ENCODE measurements at regions not wholly inside any gene's neighbourhood (a gene's known extent, or its start where the extent isn't known, plus 50 kb on each side); places are given as distances from the start of the nearest gene placed in this dataset.
"Not testable (repeated sequence)": the region's sequence is repeated elsewhere in the genome, so short reads cannot be mapped to it uniquely, and the experiment has no call there.

DNA sequence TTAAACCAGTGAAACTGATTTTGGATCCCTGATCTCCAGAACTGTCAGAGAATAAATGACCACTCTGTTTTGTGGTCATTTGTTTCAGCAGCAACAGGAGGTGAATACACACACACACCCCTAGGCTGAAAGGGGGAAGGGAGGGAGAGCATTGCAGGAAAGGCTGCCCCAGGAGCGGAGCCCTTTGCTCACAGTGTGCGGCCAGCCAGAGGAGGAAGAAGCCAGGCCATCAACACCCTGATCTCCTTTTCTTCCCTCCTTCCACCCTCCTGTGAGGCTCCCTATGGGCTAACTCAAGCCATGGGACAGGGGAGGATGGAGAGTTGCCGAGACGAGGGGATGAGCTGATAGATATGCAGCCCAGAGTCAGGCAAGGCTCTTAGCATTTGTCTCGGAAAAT, 211.9 kb downstream of the TBX5 start:
- DNase-seq (ENCODE audit: extremely low read depth, low read depth) = no peak

- DNase-seq (ENCODE audit: extremely low read depth, low read depth) = no peak
Measured at GRCh38 chr12:114193474-114193873, 212.5 kb downstream of the TBX5 start.

GRCh38 chr12:114192549-114192948, 213.4 kb downstream of the TBX5 start:
- DNase-seq (ENCODE audit: extremely low read depth, low read depth) = no peak

- DNase-seq (ENCODE audit: extremely low read depth, low read depth) = no peak
Measured at GRCh38 chr12:114192013-114192412, 213.9 kb downstream of the TBX5 start.

- no peak for DNase-seq (ENCODE audit: extremely low read depth, low read depth)
Measured at GRCh38 chr12:114191581-114191980, 214.4 kb downstream of the TBX5 start.

DNA sequence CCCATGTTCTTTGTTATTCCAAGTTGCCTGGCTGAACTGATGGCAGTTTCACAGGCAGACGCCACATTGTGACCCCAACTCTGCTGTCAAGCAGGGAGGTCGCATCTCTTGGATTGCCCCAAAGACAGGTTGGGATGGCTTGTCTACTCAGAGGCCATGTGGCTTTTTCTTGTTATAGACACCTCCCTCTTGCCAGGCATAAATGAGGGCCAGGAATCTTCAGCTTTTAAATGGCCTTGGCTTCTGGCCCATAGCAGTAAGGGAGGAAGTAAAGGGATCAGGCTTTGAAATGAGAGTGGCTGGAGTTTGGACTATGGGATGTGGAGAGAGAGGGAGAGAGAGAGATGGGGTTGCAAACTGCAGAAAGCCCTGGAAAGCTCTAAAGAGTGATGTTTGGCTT, 215.0 kb downstream of the TBX5 start:
- DNase-seq (ENCODE audit: extremely low read depth, low read depth) = no peak

DNA sequence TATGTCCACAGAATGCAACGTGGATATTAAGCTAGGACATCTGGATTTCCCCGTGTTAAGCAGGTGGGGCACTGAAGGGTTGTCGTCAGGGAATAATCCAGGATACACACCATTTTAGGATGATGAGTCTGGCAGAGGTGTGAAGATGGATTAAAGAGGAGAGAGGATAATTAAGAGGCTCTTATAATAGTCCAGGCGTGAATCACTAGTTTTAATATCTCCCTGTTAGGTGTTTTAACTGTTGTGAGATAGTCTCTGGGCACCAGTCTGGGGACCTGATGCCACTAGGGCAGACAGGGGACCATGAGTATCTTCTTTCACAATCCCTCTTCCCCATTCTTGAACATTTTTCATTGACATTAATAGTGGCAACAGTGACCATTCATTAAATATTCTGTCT, 216.7 kb downstream of the TBX5 start:
- no peak for DNase-seq (ENCODE audit: extremely low read depth, low read depth)

- no peak for DNase-seq (ENCODE audit: extremely low read depth, low read depth)
Measured at GRCh38 chr12:114186241-114187002, 219.5 kb downstream of the TBX5 start.

DNA sequence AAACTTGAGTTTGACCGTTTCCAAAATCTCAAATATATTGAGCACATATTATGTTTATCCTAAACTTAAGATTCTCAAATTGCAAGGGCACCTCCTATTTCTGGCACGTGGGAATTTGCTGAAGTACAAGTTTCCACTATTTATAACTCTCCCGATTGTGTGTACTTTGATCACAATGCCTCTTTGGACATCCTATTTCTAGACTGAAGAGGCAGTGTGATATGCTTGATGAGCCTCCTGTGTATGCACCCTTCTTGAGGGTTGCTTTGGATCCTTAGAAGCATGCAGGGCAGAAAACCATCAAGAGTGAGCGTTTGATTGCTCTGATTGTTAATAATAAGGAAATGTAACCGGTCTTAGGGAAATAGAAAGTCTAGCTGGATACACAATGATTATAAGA, 218.9 kb upstream of the RBM19 start:
- no peak for DNase-seq (ENCODE audit: extremely low read depth, low read depth)

GRCh38 chr12:114174326-114174725, 208.2 kb upstream of the RBM19 start:
- no peak for DNase-seq (ENCODE audit: extremely low read depth, low read depth)

DNA sequence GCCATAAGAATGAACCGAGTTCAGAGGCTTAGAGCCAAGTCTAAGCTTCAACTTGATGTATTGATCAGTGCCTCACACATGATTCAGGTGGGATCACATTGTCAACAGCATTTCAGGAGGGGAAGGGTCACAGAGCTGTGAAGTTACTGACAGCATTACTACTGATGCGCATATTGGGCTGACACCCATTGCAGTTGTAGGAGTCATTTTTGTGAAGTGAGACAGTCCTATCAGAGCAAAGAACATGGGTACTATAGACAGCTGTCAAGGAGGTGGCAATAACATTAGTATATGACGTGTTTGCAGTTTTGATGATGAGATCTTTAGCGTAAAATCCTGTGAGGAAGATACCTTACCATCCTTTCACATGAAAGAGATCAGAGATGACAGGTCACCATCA, 206.0 kb upstream of the RBM19 start:
- no peak for DNase-seq (ENCODE audit: extremely low read depth, low read depth)

- DNase-seq (ENCODE audit: extremely low read depth, low read depth) = no peak
Measured at GRCh38 chr12:114168061-114168460, 201.9 kb upstream of the RBM19 start.

GRCh38 chr12:114167431-114167830, 201.3 kb upstream of the RBM19 start:
- no peak for DNase-seq (ENCODE audit: extremely low read depth, low read depth)

DNA sequence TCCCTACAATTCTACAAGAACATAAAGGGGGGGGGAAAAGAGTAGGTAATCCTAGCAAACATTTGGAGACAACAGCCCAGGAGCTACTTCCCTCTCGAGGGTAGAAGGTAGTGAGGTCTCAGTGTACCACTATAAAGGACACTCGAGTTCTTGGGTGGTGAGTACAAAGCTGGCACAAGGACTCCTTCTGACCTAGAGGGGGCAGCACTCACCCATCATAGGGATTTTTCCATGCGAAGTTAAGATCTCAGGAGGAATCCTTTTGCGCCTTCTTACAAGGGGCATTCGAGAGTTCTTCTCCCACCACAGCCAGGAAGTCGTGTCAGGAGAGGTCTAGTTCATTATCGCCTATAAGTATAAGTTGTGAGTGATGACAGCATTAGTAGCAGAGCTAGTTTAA, 200.2 kb upstream of the RBM19 start:
- DNase-seq (ENCODE audit: extremely low read depth, low read depth) = peak; percentile 6

DNA sequence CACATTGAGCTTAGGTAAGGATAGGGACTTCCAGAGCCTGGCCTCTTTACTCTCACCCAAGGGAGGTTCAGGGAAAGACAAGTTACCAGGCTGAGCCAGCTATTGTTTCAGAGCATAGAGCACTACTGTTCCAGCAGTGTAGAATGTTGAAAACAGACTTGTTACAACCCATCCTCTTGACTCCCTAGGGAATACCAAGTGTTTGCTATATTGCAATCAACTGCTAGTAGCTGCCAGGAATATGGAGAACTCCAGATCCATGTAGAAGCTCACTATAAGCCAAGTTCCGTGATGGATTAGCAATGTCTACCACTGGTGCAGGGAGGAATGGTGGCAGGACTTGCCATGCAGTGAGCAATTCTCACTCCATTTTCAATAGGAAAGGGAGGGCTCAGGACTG, 199.8 kb upstream of the RBM19 start:
- DNase-seq (ENCODE audit: extremely low read depth, low read depth) = no peak

DNA sequence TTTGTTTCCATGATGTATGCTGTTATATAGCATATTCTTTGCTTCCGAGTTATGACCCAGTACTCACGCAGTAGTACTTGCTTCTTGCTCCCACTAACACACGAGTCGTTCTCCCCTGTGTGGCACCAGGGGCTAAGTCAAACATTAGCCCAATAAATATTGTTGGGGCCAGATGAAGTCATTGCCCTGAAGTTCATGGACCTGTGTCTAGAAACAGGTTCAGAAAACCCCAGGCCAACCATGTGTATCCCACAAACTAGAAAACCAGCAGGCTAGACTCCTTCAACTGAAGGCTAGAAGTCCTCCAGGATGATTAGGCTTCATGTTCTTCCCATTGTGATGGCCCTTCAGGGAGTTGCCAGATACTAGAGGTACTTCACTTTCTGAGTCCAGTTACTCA, 198.2 kb upstream of the RBM19 start:
- DNase-seq (ENCODE audit: extremely low read depth, low read depth) = no peak

GRCh38 chr12:114163771-114164170, 197.6 kb upstream of the RBM19 start:
- no peak for DNase-seq (ENCODE audit: extremely low read depth, low read depth)

DNA sequence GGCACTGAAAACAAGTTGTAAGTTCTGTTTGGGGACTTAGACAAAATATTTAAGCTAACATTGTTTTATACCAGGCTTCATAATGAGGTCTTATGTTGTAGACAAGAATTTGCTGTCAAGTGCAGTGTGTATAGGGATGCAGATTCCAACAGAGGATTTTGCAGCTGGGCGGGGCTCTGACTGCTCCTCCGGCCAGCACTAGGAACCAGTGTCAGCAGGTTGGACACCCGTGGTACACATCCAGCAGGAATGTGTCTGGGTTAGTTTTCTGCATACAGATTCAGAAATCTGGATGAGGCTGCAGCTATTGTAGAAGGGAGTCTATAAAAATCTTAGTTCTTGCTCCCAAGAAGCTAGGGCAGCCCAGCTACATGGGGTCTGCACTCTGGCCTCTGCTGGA, 194.3 kb upstream of the RBM19 start:
- no peak for DNase-seq (ENCODE audit: extremely low read depth, low read depth)

DNA sequence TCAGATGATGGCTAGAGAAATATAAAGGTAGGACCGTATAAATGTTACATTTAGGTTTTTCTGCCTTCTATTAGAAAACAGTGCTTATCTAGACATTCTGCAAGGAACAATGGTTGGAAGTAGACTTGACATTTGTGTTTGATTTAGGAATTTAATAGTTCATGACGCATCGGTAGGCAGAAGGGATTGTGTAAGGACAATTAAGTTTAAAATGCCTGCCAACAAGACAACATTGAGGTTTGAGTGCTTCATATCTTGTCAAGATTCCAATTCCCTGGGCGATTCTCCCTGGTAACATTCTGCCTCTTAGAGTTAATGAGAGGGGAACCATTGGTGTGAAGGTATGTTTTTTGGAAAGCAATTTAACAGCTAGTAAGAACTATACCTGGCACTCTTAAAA, 186.8 kb upstream of the RBM19 start:
- no peak for DNase-seq (ENCODE audit: extremely low read depth, low read depth)

DNA sequence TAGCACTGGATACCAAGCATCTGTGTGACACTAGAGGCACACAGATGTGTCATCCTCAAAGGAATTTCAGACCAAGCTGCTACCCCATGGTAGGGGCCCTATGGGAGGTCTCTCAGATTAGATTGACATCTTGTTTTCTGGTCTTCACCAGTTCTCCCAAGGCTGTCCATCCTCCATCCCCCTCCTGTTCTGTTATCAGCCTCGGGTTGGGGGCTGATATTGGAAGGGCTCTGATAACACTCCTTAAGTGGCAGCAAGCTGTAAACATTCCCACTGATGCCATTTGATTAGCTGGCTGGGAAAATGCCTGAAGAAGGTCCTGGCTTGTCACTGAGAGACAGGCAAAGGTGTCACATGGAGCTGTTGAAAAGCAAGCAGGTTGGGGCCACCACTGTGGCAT, 185.9 kb upstream of the RBM19 start:
- no peak for DNase-seq (ENCODE audit: extremely low read depth, low read depth)

- DNase-seq (ENCODE audit: extremely low read depth, low read depth) = not testable (repeated sequence)
Measured at GRCh38 chr12:114150584-114150983, 184.5 kb upstream of the RBM19 start.

DNA sequence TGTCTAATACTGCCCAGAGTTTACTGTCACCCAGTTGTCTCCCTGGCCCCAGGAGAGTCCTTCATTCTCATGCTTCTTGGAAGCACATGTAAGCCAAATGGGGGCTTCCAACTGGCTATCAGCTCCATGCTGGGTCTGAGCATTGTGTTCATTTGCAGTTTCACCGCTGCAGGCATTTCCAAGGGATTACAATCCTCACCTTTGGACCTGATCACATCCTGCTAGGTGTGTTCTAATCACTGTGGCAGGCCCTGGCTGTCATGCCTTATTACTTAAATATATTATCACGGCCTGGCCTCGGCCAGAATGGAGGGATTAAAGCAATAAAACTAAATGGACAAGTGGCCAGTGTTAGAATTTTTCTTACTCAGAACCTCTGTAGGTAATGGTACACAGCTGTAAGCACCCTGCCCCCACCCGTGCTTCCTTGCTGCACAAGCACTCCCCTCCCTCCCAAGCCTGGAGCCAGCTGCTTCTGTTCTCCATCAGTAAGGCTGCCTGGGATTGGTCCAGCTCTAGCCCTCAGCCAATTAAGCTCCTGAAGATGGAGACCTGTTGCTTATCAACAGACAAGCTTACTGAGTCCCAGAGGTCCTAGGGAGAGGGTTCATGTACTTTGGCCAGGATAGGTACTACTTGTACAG, 175.9 kb upstream of the RBM19 start:
- DNase-seq (ENCODE audit: extremely low read depth, low read depth) = no peak

DNA sequence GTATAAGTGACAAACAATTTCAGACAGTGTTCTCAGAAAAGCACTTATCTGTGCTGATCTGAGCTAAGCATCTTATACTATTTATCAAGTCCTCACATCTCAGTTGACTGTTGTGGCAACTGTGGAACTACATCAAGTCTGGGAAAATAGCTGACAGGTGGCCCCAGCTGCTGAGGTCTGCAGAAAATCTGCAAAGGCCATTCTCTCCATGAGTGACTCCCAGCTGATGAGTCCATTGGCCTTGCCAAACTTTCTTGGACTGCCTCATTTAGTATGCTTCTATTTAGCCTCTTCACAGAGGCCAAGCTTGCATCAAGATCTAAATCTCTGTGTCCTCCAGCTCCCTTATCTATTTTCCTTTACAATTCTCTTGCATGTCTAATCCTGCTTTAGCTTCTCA, 174.5 kb upstream of the RBM19 start:
- DNase-seq (ENCODE audit: extremely low read depth, low read depth) = no peak

All from NCI-H460 (cell line).